SK-N-SH treated with all-trans-retinoic acid at 6 μM for 48 hours (cell line): ENCODE measurements at regions not wholly inside any gene's neighbourhood (a gene's known extent, or its start where the extent isn't known, plus 50 kb on each side); places are given as distances from the start of the nearest gene placed in this dataset.

ENCODE experiments used
- ATAC-seq: fragments of 200-7000 bp; cut with Tn5 transposase; 3 replicates; pipeline ENCODE4 v1.9.1; 2020; ENCODE audit warnings: mild to moderate bottlenecking, moderate library complexity
- ARNTL ChIP-seq: fragments of 450-650 bp; formaldehyde crosslinking; IDR thresholded peaks from 2 replicates; pipeline ENCODE4 v1.5.0; 2020; ENCODE audit warnings: low read depth, mild to moderate bottlenecking, moderate library complexity, borderline replicate concordance
- BACH2 ChIP-seq: fragments of 250-450 bp; sonication (Bioruptor Pico); IDR thresholded peaks from 2 replicates; pipeline ENCODE4 v1.9.0; 2021; ENCODE audit warnings: mild to moderate bottlenecking, borderline replicate concordance
- CREB5 ChIP-seq: fragments of 250-450 bp; sonication (Bioruptor Pico); IDR thresholded peaks from 2 replicates; pipeline ENCODE4 v1.5.1; 2020; ENCODE audit warnings: low read depth, mild to moderate bottlenecking, moderate library complexity
- CSRNP3 ChIP-seq: fragments of 250-450 bp; sonication (Bioruptor Pico); IDR thresholded peaks from 2 replicates; pipeline ENCODE4 v1.5.1; 2021; ENCODE audit warnings: mild to moderate bottlenecking, moderate library complexity
- ESRRG ChIP-seq: fragments of 250-450 bp; sonication (Bioruptor Pico); IDR thresholded peaks from 2 replicates; pipeline ENCODE4 v1.6.1; 2021; ENCODE audit warnings: mild to moderate bottlenecking
- GLIS3 ChIP-seq: fragments of 250-450 bp; sonication (Bioruptor Pico); IDR thresholded peaks from 2 replicates; pipeline ENCODE4 v1.5.0; 2020; ENCODE audit warnings: mild to moderate bottlenecking, moderate library complexity
- ISL1 ChIP-seq: fragments of 250-450 bp; sonication (Bioruptor Pico); IDR thresholded peaks from 2 replicates; pipeline ENCODE4 v2.1.2; 2022; ENCODE audit warnings: mild to moderate bottlenecking, moderate library complexity
- OSR1 ChIP-seq: fragments of 250-450 bp; sonication (Bioruptor Pico); IDR thresholded peaks from 2 replicates; pipeline ENCODE4 v1.8.0; 2022; ENCODE audit warnings: moderate library complexity, mild to moderate bottlenecking, inconsistent platforms
- PATZ1 ChIP-seq: fragments of 250-450 bp; sonication (Bioruptor Pico); IDR thresholded peaks from 2 replicates; pipeline ENCODE4 v1.8.0; 2020; ENCODE audit warnings: mild to moderate bottlenecking, moderate library complexity, borderline replicate concordance
- POU6F1 ChIP-seq: fragments of 250-450 bp; sonication (Bioruptor Pico); IDR thresholded peaks from 2 replicates; pipeline ENCODE4 v1.8.0; 2021; ENCODE audit warnings: low read depth, mild to moderate bottlenecking, moderate library complexity, borderline replicate concordance
- PPARA ChIP-seq: fragments of 250-450 bp; sonication (Bioruptor Pico); IDR thresholded peaks from 2 replicates; pipeline ENCODE4 v1.5.0; 2020; ENCODE audit warnings: mild to moderate bottlenecking, borderline replicate concordance
- RARB ChIP-seq: fragments of 250-450 bp; sonication (Bioruptor Pico); IDR thresholded peaks from 2 replicates; pipeline ENCODE4 v1.8.0; 2021; ENCODE audit warnings: mild to moderate bottlenecking, moderate library complexity
- SNAI2 ChIP-seq: fragments of 250-450 bp; sonication (Bioruptor Pico); IDR thresholded peaks from 2 replicates; pipeline ENCODE4 v1.5.0; 2020; ENCODE audit warnings: mild to moderate bottlenecking, moderate library complexity
- TCF4 ChIP-seq: fragments of 250-450 bp; sonication (Bioruptor Pico); IDR thresholded peaks from 2 replicates; pipeline ENCODE4 v1.8.0; 2021; ENCODE audit warnings: mild to moderate bottlenecking, moderate library complexity, borderline replicate concordance
- TOX ChIP-seq: fragments of 250-450 bp; sonication (Bioruptor Pico); IDR thresholded peaks from 2 replicates; pipeline ENCODE4 v1.8.0; 2021; ENCODE audit warnings: mild to moderate bottlenecking, moderate library complexity, borderline replicate concordance
- ZC3H10 ChIP-seq: fragments of 250-450 bp; sonication (Bioruptor Pico); IDR thresholded peaks from 2 replicates; pipeline ENCODE4 v1.5.1; 2021; ENCODE audit warnings: mild to moderate bottlenecking, moderate library complexity
- ZFP3 ChIP-seq: fragments of 250-450 bp; sonication (Bioruptor Pico); IDR thresholded peaks from 2 replicates; pipeline ENCODE4 v1.5.0; 2020; ENCODE audit warnings: mild to moderate bottlenecking, moderate library complexity
- ZFP30 ChIP-seq: fragments of 450-650 bp; formaldehyde crosslinking; IDR thresholded peaks from 2 replicates; pipeline ENCODE4 v1.5.0; 2022; ENCODE audit warnings: mild to moderate bottlenecking, moderate library complexity
- ZNF565 ChIP-seq: fragments of 450-650 bp; formaldehyde crosslinking; conservative IDR thresholded peaks from 2 replicates; pipeline ENCODE4 v1.5.0; 2020; ENCODE audit warnings: low read depth, mild to moderate bottlenecking, moderate library complexity
- ZNF70 ChIP-seq: fragments of 450-650 bp; formaldehyde crosslinking; IDR thresholded peaks from 2 replicates; pipeline ENCODE4 v1.5.0; 2020; ENCODE audit warnings: mild to moderate bottlenecking, moderate library complexity
- ZNF8 ChIP-seq: fragments of 450-650 bp; formaldehyde crosslinking; IDR thresholded peaks from 2 replicates; pipeline ENCODE4 v1.5.0; 2020; ENCODE audit warnings: mild to moderate bottlenecking, moderate library complexity

DNA sequence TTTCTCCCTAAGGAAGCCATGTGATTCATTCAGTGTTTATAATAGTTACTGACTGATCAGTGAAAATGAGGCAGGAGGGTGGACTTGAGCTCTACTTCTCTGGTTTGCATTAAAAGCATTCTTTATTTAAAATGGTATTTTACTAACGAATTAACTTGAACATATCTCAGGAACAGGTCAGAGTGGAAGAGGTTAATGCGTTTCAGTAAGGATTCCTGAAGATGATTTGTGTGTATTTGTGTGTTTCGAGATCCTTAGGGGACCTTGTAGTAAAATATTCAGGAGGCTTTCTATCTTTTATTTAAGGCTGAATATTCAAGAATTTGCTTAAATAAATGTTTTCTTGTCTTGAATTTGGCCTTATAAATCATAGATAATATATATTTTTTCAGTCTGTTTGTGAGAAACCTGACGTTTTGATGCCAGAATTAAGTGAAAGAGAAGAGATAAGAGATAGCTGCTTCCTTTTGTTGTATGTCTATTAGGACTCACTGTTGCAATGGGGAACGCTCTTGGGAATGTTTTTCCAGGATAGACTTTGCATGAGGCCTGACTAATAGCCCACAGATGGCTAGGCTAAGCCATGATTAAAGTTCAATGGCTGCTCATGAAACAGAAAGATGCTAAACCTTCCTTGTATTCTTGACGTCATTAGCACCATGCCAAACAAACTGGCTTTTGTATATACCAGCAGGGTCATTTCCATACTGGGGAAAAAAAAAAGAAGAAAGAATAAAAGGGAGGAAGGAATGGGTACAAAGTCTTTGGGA, 93.8 kb upstream of the MTPN start:
- ATAC-seq, result no peak
- TF ChIP-seq POU6F1 (CRISPR knock-in tag), result no peak
- no peak for TF ChIP-seq GLIS3 (CRISPR knock-in tag)
- no peak for TF ChIP-seq ARNTL (CRISPR knock-in tag)
- no peak for TF ChIP-seq RARB (CRISPR knock-in tag)
- no peak for TF ChIP-seq OSR1
- no peak for TF ChIP-seq ZNF70 (CRISPR knock-in tag)
- no peak for TF ChIP-seq ZNF565 (CRISPR knock-in tag)
- no peak for TF ChIP-seq TCF4 (CRISPR knock-in tag)
- no peak for TF ChIP-seq ZNF8 (CRISPR knock-in tag)
- TF ChIP-seq, all 23 proteins: peak for 0

DNA sequence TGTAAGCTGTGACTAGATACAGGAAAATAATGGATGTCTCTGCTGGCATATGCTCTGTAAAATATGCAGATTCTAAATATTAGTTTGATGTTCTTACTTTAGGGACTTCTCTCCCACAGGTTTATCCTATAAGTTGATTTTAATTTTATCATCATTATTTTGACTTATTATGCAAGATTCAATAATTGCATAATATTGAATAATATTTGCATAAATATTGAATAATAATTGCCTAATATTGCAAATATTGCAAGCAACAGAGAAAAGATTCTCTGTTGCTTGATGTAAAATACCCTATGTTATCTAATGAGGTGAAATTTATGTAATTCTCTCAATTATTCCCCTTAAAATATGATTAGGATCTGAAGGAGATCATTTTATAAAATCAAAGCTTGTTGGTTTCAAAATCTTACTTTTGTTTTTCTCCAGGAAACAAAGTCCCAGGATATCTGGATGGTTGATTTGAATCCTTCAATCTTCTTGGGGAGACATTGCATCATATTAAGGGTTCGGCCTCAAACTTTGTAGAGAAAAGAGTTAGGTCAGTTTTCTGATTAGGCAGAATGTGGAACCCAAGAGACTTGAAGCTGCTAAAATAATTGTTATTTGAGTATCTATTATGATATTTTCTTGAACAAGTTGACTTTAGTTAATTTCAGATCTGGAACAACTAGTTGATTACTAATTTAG, 92.8 kb upstream of the MTPN start:
- TF ChIP-seq BACH2 (CRISPR knock-in tag) (no peak), RARB (CRISPR knock-in tag) (no peak), CREB5 (CRISPR knock-in tag) (no peak), ZFP3 (no peak)
- TF ChIP-seq, all 23 proteins: peak for 0
- no peak for ATAC-seq

DNA sequence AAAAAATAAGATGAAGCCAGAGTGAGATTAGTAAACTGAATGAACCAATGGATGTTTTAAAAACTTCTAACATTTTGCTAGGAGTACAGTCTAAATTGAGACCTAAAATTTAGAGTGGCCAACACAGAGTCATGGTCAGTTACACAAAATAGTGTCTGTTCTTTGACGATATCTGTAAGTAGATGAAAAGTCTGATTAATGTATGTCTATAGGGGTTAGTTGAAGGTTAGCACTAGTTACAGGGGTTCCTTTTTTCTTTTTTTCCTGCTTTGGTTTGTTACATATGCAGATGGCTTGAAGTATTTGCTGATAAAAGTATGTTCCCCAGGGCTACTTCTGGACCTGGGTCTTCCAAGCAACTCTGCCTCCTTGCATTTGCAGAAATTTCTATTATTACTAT, 90.1 kb upstream of the MTPN start:
- no peak for TF ChIP-seq ZC3H10
- TF ChIP-seq POU6F1 (CRISPR knock-in tag), result no peak
- no peak for TF ChIP-seq BACH2 (CRISPR knock-in tag)
- TF ChIP-seq RARB (CRISPR knock-in tag), result no peak
- no peak for TF ChIP-seq CSRNP3
- TF ChIP-seq SNAI2 (CRISPR knock-in tag), result no peak
- TF ChIP-seq PPARA (CRISPR knock-in tag), result no peak
- no peak for TF ChIP-seq ISL1 (CRISPR knock-in tag)
- TF ChIP-seq TCF4 (CRISPR knock-in tag), result no peak
- TF ChIP-seq TOX (CRISPR knock-in tag), result no peak
- TF ChIP-seq ESRRG (CRISPR knock-in tag), result no peak
- no peak for ATAC-seq

DNA sequence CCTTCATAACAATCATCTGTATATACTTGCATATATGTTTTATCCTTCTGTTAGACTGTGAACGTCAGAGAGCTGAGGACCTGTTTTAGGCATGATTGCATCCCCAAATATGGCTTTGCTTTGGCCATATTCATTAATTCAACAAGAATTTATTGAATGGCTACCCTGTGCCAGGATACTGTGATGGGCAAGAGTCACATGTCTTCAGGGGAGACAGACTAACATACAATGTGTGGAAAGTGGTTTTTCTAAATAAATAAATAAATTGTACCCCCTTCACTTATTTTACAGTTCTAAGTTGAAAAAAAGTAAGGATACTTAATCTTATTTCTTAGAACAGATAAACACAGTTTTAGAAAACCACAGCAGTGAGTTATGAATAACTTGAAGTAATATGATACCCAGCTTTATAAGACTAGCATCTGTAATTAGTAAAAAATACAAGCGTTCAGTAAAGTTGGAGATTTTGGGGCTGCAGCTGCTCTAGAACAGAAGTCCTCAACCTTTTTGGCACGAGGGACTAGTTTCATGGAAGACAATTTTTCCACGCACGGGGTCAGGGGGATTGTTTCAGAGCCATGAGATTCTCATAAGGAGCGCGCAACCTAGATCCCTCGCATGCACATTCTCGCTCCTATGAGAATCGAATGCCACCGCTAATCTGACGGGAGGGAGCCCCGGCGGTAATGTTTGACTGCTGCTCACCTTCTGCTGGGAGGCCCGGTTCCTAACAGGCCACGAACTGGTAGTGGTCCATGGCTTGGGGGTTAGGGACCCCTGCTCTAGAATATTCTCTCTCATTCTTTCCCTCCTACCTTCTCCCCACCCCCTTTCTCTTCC, 89.4 kb upstream of the MTPN start:
- ATAC-seq, result no peak
- TF ChIP-seq POU6F1 (CRISPR knock-in tag), result no peak
- no peak for TF ChIP-seq CSRNP3
- TF ChIP-seq ZC3H10, result no peak
- TF ChIP-seq ZNF8 (CRISPR knock-in tag), result no peak
- TF ChIP-seq GLIS3 (CRISPR knock-in tag), result no peak
- TF ChIP-seq PATZ1, result no peak
- no peak for TF ChIP-seq ZFP30 (CRISPR knock-in tag)
- TF ChIP-seq PPARA (CRISPR knock-in tag), result no peak
- no peak for TF ChIP-seq RARB (CRISPR knock-in tag)
- TF ChIP-seq ARNTL (CRISPR knock-in tag), result no peak
- no peak for TF ChIP-seq BACH2 (CRISPR knock-in tag)
- no peak for TF ChIP-seq OSR1
- TF ChIP-seq ESRRG (CRISPR knock-in tag), result no peak
